NCI-H82 (cell line): ENCODE measurements at regions not wholly inside any gene's neighbourhood (a gene's known extent, or its start where the extent isn't known, plus 50 kb on each side); places are given as distances from the start of the nearest gene placed in this dataset.

Source experiments
- DNase-seq: peaks from one replicate; lab custom pipeline; 2025; lab: John Stamatoyannopoulos, UW

DNA sequence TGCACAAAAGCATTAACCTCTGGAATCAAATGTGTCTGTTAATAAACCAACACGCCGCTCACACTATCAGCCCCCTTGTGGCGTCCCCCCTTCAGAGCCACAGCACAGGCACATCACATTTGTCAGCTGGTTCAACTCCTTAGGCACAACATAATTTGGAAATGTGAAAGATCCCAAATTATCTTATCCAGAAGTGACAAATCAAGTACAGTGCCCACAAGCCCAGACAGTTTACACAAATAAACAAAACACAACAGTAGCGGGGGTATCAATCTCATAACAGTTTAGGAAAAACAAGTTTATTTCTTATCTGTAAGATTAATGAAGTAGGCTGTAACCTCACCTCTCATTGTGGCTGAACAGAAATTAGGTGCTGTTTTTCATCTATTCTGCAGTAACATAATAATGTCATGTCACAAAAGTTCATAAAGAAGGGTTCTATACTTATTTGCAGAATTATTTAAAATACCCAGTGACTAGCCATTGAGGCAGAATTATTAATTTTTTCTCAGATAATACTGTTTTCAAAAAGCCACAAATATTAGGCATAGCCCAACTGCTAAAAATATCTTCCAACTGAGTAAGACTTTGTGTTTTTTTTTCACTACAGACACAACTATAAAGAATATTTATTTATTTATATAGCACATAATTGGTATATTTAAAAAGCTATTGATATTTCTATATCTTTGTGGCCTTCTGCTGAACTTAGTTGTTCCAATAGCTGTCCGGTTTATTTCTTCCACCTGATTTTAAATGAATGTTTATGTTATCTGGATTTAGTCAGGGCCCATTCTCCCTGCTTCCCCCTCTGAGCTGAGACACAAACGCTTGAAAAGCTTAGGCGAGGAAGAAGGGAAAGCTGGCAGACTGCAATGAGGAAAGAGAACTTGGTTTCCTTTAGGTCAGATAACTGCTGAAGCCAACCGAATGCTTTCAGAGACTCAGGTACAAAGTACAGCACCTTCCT, 214.7 kb downstream of the QDPR start:
- no peak for DNase-seq

DNA sequence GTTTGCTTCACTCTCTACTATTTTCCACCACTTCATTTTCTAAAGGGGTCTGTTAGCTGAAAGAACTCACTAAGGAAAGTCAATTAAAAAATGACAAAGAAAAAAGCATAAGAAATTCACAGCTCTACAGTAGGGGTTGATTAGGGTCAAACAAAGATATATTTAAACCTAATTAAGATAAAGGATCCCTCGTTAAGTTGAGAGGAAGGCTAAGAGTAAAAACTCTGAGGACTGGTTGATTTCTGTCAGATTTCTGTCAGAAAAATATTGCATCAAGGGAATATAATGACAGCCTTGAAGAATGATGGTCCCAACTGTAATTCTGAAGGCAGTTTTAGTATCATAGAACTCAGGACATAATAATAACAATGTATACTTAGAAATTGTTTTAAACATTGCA, 218.0 kb downstream of the QDPR start:
- DNase-seq = no peak

DNA sequence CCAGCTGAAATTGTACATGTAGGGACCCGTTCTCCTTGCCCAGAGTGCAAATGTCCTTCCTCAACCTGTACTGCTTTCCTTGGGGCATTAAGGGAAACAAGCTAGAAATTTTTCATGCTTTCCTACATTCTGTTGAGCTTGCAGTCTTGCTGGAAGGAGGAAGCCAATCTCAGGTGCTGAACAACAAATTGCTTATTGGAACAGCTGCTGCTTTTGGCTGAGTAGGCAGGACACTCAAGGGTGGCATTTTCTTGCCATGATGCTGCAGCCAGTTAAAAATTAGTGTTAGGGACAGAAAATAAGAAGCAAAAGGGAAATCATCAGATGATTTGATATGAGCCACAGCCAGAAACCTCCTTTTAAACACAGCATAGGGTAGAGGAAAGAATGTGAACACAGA, 223.7 kb downstream of the QDPR start:
- DNase-seq = no peak

DNA sequence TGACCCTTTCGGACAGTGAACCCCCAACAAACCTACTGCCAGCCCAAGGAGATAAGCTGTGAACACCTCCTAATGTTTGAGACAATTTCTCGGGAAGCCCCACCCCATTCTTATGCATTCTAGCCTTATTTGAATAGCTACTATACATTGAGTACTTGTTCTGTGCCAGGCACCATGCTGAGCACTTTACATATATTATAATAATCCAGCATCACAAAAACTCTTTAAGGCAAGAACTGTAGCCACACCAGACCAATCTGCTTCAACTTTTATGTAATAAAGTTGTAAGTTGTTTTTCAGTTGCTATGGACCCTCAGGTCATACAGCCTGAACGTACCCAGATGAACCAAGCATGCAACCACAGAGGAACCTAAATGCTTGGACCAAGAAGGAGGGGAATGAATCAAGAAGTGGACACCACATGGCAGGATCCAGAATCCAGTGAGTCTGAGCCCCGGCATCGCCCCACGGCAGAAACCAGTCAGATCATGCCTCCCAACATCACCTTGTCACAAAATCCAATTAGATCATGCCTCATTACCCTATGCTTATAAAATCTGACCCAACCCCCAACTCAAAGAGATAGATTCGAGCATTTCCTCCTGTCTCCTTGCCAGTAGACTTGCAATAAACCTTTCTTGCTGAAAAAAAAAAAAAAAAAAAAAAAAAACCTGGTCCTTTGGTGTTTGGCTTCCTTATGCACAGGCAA, 225.0 kb downstream of the QDPR start:
- no peak for DNase-seq

DNA sequence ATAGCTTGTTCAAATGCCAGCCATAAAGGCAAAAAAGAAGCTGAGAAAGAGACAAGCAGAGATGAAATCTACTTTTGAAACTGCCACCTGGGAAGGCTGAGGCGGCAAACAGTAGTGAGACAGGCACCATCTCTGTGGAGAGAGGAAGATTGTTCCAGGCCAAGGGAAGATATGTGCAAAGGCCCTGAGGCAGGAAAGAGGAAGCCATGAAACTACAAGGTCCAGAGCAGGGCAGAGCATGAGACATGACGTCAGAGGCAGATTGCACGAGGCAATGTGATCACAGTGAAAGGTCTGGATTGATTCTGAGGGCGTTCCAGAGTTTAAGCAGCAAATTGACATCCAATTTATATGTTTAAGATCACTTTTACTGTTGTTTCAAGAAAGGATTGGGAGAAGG, 226.1 kb downstream of the QDPR start:
- no peak for DNase-seq

DNA sequence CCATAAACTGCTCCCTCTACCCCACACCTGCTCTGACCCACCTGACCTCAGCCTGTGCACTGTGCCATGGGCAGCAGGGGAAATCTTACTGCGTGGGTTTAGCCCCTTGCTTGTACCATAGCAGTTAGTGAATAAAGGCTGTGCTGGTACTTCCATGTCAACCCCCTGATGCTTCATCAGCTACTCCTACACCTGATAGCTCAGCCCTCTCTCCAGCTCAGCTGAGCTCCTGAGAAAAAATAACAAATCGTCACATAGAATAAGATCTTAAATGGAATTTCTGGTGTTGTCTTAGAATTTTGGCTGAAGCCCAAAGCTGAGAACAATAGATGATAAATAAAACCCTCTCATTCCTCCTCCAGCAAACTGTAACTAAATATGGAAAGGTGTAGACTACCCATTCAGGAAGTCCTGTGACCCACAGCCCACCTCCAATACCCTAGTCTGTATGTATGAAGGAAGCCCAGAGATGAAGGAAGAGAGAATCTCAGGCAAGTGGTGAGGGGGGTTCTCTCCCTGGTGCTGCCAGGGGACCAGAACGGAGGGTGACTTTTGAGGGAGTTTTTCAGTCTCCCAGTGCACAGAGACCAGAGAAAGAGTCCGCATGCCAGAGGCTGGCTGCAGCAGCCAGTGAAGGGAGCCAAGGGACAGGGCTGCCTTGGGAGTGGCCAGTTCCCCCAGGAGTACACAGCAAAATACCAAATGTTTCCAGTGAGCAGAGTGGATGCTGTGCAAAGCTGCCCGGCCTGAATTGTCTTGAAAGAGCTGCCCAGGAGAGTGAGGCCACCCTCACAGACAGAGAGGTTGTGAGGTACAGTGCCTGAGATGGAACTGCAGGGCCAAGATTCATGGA, 227.3 kb downstream of the QDPR start:
- DNase-seq = no peak

DNA sequence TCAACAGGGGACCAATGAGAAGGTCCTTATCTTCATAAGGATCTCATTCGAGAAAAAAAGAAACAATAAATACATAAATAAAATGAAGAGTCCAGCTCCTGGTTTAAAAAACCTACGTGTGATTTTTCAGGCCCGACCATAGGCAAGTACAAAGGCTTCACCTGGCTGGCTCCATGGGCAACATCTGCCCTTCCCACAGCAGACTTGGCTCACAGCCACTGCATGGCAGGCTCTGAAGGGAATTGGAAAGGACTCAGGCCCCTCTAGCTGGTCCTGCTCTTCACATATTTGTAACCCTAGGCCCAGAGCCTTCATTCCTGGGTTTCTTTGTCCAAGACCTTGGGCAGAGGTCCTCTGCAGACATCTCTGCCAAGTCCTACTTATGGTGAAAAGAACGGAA, 228.1 kb downstream of the QDPR start:
- DNase-seq = no peak

DNA sequence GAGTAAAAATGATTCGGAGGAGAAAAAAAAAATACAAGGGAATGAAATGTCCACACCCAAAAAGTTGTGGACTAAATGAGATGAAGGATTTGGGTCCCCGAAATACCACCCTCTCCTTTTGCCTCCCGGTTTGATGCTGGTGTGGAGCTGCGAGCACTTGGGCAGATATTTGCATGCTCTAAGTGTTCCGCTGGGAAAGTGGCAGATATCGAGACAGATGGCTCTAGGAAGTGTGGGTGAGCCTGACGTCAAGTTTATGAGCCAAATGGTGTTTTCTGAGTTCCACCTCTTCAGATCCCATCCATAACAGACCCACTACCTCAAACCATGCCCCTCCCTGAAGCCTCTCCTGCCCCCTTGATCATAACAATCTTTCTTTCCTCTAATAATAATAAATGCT, 228.6 kb downstream of the QDPR start:
- no peak for DNase-seq

DNA sequence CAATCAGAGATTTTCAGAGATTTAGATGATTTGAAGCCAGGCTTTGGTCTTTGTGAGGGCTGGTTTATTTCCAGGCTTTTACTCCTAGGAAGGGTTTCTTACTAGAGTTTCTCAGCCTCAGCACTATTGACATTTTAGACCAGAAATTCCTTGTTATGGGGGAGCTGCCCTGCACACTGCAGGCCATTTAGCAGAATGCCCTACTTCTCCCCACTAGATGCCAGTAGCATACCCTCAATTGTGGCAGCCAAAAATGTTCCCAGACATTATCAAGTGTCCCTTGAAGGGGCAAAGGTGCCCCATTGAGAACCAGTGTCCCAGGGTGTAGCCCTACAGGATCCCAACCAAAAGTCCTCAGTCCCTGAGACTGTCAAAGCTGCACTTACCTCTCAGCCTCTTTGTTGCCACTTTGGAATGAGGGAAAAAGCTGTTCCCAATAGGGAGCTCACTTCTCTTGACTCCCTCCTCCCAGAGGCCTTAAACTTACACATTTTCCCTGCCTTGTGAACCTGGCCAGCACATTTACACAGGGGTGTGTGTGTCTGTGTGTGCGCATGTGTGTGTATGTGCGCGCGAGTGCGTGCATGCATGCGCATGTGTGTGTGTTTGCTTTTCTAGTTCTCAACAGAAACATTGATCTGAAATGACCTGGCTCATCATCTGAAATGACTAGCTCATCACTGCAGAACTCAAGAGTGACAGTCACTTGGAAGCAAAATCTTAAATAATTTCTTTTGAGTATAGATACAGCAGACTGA, 231.4 kb downstream of the QDPR start:
- DNase-seq = no peak

DNA sequence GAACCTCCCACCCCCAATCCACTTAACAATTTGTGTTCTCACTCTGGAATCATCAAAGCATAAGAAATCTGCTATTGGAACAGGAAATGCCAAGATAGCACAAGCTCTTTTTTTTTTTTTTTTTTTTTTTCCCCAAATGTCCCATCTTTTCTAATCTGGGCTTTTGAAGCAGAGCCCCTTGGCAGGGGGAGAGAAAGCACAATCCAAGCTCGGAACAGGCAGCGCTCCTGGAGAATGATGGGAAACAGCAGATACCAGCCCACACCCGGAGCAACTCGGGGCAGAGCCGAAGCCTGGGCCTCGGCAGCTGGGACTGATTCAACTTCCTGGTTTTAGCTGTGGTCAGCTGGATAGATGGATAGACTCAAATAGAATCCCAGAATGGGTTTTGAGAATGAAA, 235.1 kb downstream of the QDPR start:
- no peak for DNase-seq

DNA sequence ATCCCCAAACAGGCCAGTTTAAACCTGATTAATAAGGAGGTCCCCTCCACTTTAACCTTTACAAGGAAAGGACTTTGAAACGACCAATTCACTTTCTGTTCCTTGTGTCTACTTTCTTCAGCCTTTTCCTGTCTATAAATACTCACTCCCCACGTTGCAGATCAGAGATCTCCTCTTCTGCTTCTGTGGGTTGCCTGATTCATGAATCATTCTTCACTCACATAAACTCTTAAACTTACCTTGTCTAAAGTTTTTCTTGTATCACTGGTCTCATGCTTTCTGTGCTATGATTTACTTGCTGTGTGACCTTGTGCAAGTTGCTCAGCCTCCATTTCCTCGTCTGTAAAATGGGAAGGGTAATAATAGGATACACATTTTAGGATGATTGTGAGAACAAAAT, 236.1 kb downstream of the QDPR start:
- DNase-seq = no peak

DNA sequence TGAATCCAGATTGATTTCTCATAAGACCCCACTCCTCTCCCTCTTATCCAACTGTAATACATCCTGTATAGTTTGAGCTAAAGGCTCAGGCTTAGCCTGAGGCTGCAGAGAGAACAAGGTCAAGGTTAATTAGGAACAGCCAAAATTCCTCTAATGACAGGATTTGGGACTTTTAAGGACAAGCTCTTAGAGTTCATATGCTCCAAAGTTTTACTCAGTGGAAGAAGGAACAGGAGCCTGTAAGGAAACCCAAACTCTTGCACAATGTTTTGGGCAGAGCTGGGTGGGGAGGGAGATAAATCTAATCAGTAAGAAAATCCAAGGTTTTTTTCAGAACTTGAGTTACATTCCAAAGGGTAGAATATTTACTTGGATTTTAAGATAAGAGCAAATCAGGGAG, 238.8 kb downstream of the QDPR start:
- DNase-seq = no peak

DNA sequence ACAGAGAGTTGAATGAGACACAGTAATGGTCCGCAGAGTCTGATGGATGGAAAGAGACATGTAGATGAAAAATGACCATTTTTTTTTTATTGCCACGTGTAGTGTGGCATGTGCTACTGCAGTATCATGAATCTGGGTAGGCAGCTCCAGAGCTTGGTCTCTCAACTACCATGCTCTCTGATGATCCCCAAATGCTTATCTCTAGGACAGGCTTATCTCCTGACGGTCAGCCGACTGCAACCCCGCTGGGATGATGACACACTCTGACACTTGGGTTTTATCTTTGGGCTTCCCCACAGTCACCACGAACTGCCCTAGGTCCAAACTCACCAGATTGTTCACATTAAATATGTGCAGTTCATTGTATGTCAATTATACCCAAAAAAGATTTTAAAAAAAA, 239.7 kb downstream of the QDPR start:
- DNase-seq = no peak

DNA sequence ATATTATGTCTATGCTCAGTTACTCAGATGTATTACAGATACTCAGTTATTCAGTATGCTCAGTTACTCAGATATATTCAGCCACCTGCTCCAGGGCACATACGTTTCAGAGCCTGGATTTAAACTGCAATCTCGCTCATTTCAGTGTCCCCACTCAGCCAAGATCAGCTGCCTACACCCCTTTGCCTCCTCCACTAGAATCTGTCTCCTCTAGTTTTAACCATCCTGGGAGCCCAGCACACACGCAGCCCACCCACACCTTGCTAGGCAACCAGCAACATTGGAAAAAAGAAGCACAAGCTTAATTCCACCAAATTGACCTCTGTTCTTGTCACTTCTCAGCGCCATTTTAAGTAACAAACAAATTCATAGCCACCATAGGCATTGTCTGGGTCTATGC, 246.2 kb downstream of the QDPR start:
- DNase-seq = no peak

DNA sequence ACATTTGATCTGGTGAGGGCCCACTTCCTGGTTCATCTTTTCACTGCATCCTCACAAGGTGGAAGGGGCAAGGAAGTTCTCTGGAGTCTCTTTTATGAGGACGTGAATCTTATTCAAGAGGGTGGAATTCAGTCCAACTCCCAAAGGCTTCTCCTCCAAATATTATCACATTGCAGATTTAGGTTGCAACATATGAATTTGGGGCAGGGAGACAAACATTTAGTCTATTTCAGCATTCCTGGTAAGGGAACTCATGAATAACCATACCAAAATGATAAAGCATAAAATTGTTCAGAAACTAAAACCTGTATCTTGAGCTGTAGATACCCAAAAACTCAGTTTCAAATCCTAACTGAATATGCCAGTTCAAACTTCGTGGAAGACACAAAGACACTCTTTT, 246.8 kb downstream of the QDPR start:
- DNase-seq = no peak

DNA sequence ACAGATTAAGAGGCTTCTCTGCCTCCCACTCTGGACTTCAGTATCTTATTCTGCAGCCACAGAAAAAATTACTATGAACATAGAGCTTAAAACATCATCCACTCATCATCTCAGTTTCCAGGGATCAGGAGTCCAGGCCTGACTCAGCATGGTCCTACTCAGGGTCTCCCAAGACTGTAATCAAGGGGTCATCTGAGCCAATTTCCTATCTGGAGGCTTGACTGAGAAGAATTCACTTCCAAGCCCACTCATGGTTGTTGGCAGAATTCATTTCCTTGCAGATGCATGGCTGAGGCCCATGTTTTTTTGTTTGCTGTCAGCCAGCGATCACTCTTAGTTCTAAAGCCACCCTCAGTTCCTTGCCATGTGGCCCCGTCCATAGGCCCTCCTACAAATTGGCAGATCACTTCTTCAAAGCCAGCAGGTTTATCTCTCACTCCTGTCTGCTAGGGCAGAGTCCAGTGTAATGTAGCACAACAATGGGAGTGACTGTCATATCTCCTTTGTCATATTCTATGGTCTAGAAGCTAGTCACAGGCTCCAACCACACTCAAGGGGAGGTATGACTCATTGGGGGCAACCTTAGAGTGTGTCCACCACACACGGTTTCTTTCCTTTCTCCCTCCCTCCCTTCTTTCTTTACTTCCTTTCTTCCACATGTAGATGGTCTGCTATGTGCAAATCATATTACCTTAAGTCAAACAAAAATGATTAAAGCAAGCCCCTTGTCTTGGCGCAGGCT, 251.6 kb downstream of the QDPR start:
- no peak for DNase-seq

DNA sequence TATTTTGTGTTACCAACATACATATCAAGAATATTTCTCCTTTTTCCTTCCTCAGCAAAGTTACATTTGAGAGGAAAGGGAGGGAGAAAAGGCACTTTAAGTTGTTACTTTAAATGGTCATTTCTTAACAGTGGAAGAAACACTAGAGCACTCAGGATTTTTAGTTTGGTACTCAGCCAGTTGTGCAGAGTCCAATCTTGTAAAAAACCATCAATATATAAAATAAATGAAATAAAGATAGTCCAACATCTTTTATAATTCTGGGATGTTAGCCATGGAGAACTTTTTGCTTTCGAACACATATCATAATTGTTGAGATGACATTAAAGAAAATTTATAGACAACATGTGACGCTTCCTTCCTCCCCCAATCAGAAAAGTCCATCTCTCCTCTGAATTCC, 253.8 kb downstream of the QDPR start:
- no peak for DNase-seq

DNA sequence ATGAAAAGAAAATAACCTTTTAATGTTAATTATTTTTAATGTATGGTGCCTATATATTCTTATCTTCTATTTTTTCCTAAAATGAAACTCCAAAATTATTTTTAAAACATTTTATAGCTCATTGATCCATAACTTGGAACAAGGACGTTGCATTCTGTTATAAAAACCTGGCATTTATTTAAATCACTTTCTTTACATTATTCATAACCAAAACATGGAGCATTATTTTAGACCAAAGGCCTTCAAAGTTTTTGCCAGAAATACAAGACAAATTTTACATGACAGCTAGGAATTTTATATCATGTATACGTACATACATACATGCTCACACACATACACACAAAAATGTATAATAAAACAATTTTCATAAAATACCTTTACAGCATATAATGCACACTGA, 259.8 kb downstream of the QDPR start:
- no peak for DNase-seq

DNA sequence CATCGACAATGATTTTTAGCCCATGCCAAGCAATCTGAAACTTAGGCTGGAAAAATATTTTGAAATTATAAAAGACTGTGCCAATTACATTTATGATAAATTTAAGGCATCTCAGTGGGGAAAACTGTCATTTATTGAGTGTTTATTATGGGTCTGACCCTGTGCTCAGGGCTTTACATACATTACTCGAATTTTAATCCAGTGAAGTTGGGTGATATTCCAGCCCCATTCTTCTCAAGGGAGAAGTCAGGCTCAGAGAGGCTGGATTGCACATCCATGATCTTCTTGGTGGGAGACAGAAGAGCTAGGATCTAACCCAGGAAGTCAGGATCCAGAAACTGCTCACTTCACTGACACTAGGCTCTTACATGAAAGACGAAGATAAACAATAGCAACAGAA, 260.8 kb downstream of the QDPR start:
- DNase-seq = no peak

DNA sequence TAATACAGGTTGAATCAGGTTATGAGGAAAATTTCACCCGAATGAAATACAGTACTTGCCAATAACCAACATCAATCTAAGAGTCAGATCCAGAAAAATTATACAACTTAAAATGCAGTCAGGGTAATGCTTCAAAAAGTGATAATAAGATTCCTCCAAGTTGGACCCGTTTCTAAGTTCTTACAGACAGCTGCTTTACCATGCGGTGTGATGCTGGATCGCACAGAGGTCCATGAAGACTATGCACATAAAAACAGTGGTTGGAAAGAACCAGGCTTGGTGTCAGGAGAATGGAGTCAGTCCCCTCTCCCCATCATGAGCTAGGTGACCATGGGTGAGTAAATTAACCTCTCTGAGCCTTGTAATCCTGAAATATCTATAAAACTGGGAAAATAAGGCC, 261.3 kb downstream of the QDPR start:
- no peak for DNase-seq

DNA sequence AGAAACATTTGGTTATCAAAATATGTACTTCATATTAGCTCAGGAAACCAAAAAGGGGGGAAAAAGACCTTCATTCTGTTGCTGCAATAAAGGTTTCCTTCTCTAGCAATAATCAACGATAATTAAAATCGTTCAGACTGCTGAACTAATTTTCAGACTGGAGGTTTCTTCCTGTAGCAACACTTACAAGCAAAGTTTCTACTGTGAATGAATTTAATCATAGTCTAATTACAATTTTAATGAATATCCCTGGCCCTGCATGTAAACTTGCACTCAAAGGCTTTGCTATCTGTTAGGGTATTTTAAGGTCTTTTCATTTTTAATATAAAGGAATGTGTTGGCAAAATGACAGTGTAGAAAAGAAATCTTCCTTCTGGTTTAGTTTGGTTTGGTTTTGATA, 265.2 kb downstream of the QDPR start:
- DNase-seq = no peak
